ENCODE measurements at regions not wholly inside any gene's neighbourhood (a gene's known extent, or its start where the extent isn't known, plus 50 kb on each side); places are given as distances from the start of the nearest gene placed in this dataset.

DNA sequence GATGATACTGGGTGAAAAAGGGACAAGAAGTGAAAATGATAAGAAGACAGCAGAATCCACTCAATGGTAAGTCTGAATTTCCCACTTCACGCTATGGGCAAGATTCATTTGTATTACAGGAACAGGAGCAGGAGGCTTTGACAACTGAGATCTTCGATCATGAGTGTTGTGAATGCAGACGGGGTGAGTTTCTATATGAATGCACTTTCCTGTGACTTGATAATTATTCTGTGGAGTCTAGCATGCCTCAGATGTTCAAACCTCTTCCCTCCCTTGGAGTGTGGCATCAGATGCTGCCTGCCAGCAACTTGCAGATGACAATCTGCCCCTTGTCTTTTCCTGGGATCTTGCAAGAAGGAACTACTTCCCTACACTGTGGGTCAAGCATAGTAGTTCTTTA lies 225.4 kb downstream of the HLX start:
- TF ChIP-seq, protein P1, sequence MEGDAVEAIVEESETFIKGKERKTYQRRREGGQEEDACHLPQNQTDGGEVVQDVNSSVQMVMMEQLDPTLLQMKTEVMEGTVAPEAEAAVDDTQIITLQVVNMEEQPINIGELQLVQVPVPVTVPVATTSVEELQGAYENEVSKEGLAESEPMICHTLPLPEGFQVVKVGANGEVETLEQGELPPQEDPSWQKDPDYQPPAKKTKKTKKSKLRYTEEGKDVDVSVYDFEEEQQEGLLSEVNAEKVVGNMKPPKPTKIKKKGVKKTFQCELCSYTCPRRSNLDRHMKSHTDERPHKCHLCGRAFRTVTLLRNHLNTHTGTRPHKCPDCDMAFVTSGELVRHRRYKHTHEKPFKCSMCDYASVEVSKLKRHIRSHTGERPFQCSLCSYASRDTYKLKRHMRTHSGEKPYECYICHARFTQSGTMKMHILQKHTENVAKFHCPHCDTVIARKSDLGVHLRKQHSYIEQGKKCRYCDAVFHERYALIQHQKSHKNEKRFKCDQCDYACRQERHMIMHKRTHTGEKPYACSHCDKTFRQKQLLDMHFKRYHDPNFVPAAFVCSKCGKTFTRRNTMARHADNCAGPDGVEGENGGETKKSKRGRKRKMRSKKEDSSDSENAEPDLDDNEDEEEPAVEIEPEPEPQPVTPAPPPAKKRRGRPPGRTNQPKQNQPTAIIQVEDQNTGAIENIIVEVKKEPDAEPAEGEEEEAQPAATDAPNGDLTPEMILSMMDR (IDR thresholded peaks at IDR 0.05) = no peak
- no peak for TF ChIP-seq ZFX (IDR thresholded peaks at IDR 0.05; ENCODE audit: borderline replicate concordance)
